ENCODE measurements at regions not wholly inside any gene's neighbourhood (a gene's known extent, or its start where the extent isn't known, plus 50 kb on each side); places are given as distances from the start of the nearest gene placed in this dataset.

DNA sequence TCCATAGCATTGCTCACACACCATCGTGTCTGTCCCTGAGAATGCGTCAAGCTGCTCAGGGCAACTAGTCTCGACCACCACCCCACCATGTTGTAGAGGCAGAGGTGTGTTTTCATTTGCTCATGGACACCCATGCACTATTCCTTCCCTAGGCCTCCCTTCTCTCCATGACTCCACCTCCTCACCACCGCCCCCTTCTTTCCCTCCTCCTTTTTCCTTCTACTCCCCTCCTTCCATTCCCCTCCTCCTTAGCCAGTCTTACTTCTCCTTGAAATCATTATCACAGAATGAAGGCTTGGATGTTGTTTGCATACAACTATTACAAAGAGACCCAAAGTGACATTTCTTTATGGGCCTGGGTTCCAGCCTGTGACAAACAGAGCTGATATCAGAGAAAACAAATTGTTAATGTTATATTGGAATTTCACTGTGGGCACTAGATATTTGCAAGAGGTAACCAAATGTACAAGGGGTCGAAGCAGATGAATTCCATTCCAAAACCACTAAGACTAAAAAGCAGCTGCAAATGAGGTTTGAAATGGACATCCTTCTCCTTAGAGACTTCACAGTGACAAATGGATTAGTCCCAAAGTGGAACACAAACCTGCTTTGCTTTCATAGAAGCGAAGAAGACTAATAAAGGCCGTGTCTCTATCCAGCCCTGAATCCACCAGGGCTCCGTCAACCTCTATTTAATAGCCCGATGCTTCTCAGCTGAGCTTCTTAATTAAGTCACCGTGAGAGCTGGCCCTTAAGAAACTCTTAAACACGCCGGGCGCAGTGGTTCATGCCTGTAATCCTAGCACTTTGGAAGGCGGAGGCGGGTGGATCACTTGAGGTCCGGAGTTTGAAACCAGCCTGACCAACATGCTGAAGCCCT lies 275.8 kb upstream of the SULF2 start:
- Histone ChIP-seq H4K20me1 (ENCODE audit: control insufficient read depth, insufficient read depth) (no peaks in the 10 kb centered on the region), H3K36me3 (ENCODE audit: control insufficient read depth in 2 of 2, insufficient read depth in 2 of 2, low read length in 1 of 2) (no peaks in the 10 kb centered on the region), H3K4me3 (no peak overlapping the region), H3K79me2 (ENCODE audit: control insufficient read depth, insufficient read depth, low read length) (no peaks in the 10 kb centered on the region), H3K9ac (ENCODE audit: control insufficient read depth, insufficient read depth, low read length) (no peak overlapping the region), H3K4me1 (ENCODE audit: control insufficient read depth, insufficient read depth, low read length) (peaks cover 5% of the 10 kb centered on the region; the same call in 1 of the 2 replicates), H3K27me3 (replicated peaks in 1 of 2; ENCODE audit: control insufficient read depth in 2 of 2, insufficient read depth in 2 of 2, low read length in 1 of 2) (no peaks in the 10 kb centered on the region), H3K9me3 (replicated peaks; ENCODE audit: control insufficient read depth, insufficient read depth, low read length) (peaks cover 5% of the 10 kb centered on the region), H3K4me2 (ENCODE audit: control insufficient read depth, insufficient read depth) (no peak overlapping the region), H3K27ac (ENCODE audit: control insufficient read depth, insufficient read depth) (no peak overlapping the region), H2AFZ (ENCODE audit: control insufficient read depth, low read depth, low read length) (no peak overlapping the region)
- FAIRE-seq (no peak), DNase-seq (ENCODE audit: low read depth, low spot score) (no peak), ATAC-seq (no peak)
- no peak for TF ChIP-seq RB1 (IDR thresholded peaks at IDR 0.05; ENCODE audit: borderline replicate concordance)
- TF ChIP-seq KDM1A (IDR thresholded peaks at IDR 0.05; ENCODE audit: borderline replicate concordance): no peak
- TF ChIP-seq NR2F1 (conservative IDR thresholded peaks at IDR 0.05): no peak
- TF ChIP-seq BHLHE40 (IDR thresholded peaks at IDR 0.05; ENCODE audit: borderline replicate concordance in 1 of 2, low read depth in 2 of 2, low read length in 1 of 2): no peak
- no peak for TF ChIP-seq MEF2A (IDR thresholded peaks at IDR 0.05; ENCODE audit: insufficient read depth, low read depth, low read length)
- SMC1A ChIA-PET (ENCODE audit: uncharacterized antibody, unreplicated experiment): interaction anchor here (1.9 kb wide), 1 partner anchor 15 kb away, joined by 6 read pairs; no protein-coding TSS in a partner anchor
- intact Hi-C loops (cut with micrococcal nuclease; ENCODE audit: unreplicated experiment): no loop called here
- WGBS (ENCODE audit: insufficient coverage, insufficient replicate concordance, low lambda C conversion rate, missing lambda C conversion rate): 58% methylated on average over 16 of the region's 16 CpGs
- in situ Hi-C loops (cut with MboI): no loop called here
- RAD21 ChIA-PET (ENCODE audit: unreplicated experiment): no interaction called here
- POLR2A ChIA-PET: no interaction called here
- CTCF ChIA-PET: no interaction called here
- no TSS peak for BruUV-seq (replicated peaks)
